ENCODE measurements at regions not wholly inside any gene's neighbourhood (a gene's known extent, or its start where the extent isn't known, plus 50 kb on each side); places are given as distances from the start of the nearest gene placed in this dataset.

DNA sequence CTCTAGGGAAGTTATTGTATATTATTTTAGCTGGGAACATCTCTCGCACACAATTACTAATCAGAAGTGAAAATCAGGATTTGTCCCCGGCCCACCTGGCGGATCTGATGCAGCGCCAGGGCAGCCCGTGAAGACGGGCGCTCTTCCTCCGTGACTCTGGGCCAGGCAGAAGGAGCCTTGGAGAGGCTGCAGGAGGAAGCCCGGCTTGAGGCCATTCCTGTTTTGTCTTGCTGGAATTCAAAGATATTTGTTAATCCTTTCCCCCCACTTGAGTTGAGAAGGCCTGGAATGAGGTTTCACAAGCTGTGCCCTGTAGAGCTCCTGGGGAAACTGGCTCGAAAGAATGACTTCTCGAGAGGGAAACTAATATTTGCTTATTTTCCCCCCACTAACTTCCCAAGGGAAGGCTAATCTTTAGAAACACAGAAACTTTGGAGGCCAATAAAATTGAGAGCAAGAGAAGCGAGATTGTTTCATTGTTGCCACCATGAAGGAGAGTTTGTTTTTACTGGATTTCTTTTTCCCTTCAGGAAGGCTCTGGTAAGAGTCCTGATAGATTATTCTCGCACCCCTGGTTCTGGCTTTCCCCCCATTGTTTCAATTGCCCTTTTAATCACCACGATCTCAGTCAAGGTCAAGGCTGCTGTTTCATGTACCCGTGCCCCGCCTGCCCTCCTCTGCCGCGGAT is 92.8 kb upstream of the SEPTIN5 start:
- DNase-seq (ENCODE audit: low read depth) = no peak

DNA sequence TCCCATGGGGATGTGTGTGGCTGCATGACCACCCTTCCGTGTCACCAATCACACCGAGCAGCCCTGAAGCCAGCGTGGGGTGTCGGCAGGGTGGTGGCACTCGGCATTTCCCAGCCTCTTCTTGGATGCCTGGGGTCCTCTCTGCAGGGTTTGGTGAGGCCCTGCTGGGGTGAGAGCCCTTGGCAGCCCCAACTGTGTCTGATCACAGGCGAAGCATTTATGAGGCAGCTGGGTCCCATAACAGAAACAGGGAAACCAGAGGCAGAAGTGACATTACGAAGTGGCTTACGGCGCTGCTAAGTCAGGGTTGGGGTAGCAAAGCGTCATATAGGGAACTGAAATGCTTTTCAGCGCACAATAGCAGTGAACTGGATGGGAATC is 92.3 kb upstream of the SEPTIN5 start:
- DNase-seq (ENCODE audit: low read depth) = no peak

DNA sequence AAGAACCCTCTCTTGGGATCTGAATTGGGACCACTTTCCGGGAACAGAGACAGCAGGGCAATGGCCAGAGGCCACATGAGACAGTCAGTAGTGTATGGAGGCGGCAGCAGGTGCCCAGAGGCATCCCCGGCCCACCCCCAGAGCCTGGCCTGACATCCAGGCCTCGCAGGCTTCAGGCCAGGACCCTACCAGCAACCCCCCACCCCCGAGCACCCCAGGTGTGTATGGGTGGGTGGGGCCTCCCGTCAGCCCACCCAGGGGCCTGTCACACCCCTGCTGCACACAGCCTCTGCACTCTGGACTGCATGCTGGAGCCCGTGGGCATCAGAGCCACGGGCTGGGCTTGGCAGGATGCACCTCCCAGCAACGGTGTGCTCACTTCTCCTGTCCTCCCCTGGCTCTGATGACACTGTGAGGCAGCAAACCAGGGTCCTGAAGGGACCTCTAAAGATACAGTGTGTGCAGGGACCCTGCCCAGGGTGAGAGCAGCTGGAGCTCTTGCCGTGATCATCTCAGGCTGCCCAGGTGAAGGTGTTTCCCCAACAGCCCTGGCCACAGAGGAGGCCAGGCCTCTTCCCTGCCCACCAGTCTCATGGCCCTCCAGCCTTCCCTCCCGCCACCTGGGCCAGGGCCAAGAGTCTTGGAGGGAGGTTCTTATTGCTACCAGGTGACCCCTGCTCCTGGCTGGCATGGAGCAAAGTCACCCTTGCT is 88.8 kb upstream of the SEPTIN5 start:
- no peak for DNase-seq (ENCODE audit: low read depth)

DNA sequence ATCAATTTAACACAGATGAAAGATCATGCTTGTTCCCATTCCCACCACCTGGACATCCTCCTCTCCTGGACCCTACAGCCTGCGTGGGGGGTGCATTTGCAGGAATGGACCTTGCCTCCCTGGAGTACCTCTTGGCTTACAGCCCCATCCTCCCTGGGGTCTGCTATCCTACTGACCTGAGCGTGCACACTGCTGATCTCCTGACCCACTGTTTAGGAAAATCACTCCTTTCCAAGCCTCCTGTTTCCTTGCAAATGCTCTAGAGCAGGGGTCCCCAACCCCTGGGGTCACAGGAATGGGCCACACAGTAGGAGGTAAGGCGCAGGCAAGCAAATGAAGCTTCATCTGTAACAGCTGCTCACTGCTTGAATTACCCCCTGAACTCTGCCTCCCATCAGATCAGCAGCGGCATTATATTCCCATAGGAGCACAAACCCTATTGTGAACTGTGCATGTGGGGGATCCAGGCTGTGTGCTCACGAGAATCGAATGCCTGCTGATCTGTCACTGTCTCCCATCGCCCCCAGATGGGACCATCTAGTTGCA is 88.2 kb upstream of the SEPTIN5 start:
- DNase-seq (ENCODE audit: low read depth) = no peak

DNA sequence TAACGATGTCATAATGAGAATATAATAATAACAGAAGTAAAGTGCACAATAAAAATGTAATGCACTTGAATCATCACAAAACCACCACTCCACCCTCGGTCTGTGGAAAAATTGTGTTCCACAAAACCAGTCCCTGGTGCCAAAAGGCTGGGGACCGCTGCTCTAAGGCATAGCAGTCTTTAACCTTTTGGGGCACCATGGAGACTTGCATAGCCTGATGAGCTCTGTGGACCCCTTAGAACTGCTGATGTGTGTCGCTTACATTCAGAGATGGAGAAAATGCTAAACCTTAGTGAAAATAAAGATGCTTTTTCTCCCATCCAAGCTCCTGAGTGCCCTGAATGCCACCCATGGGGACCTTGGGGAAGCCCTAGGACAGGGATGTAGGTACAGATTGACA is 87.6 kb upstream of the SEPTIN5 start:
- no peak for DNase-seq (ENCODE audit: low read depth)

DNA sequence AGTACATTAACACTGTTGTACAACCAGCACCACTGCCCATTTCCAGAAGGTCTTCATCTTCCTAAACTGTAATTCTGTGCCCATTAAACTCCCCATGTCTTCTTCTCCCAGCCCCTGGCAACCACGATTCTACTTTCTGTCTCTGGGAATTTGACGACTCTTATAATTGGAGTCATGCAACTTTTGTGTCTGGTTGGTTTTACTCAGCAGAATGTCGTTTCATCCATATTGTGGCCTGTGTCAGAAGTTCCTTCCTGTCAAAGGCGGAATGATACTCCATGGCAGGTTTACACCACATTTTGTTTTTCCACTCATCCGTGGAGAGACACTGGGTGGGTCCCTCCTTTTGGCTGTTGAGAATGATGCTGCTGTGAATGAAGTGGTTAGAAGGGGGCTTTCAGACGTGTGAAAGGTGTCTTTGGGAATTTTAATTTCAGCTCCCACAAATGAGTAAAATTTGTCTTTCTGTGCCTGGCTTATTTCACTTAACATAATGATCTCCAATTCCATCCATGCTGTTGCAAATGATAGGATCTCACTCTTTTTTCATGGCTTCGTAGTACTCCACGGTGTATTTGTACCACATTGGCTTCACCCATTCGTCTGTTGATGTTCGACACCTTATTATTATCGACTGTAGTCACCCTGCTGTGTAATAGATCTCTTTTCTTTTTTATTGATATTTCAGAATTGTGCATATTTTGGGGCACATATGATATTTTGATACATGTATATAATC is 86.1 kb upstream of the SEPTIN5 start:
- DNase-seq (ENCODE audit: low read depth) = no peak

DNA sequence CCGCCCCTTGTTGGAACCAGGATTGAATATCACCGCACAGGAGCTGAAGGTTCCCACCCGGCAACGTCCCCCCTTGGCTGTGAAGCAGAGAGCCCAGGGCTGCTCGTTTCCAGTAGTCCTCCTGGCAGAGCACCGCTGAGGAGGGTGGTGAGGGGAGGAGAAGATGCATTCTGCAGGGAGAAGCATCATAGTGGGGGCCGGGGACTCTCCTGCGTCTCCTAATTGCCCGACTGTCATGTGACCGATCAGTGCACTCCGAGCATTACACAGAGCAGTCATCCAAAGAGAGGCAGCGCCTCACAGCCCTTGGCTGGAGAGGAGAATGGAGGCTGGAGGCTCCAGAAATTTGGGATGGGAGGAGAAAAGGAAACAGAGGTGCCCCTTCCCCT is 85.0 kb upstream of the SEPTIN5 start:
- no peak for DNase-seq (ENCODE audit: low read depth)

DNA sequence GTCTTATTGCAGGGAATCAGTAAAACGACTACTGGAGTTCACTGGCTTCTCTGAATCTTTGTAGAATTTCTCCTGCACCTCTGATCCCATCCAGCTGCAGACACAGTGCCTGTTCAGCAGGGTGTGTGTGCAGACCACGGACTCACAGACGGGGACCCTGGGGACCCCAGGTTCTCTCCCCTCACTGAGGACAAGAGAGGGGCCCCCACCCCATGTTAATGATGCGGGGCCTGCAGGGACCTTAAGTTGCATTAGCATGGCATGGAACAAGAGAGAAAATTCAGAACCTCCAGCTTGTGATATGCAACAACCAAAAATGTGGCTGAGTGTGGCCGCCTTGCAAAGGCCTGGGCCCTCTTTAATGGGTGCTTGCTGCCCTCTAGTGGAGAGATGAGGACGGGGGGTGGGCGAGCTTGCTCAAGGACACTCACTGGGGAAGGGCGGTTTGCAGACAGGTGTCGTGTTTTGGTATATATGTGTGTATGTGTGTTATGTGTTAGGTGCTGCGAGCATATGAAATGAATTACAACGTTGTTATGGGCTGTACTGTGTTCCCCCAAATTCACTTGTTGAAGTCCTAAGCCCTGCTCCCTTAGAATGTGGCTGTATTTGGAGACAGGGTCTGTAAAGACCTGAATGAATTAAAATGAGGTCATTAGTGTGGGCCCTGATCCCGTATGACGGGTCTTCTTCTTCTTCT is 84.4 kb upstream of the SEPTIN5 start:
- peak; percentile 79 for DNase-seq (ENCODE audit: low read depth)

DNA sequence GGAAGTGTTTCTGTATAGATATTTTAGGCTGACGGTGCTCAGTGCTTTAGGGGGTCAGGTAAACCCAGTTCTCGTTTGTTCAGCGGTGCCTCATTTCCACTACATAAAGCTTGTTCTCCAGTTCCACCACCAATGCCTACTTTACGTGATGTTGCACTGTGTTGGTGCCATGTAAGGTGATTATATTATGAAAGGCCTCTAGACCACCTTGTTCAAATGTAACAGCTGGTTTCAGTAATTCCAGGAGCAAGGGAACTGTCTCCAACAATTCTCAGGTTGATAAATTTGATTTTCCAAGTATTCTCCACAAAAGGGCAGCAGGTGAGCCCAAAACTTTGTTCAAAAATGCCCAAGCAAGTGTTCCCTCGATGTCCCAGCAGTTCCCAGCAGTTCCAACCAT is 83.7 kb upstream of the SEPTIN5 start:
- no peak for DNase-seq (ENCODE audit: low read depth)

DNA sequence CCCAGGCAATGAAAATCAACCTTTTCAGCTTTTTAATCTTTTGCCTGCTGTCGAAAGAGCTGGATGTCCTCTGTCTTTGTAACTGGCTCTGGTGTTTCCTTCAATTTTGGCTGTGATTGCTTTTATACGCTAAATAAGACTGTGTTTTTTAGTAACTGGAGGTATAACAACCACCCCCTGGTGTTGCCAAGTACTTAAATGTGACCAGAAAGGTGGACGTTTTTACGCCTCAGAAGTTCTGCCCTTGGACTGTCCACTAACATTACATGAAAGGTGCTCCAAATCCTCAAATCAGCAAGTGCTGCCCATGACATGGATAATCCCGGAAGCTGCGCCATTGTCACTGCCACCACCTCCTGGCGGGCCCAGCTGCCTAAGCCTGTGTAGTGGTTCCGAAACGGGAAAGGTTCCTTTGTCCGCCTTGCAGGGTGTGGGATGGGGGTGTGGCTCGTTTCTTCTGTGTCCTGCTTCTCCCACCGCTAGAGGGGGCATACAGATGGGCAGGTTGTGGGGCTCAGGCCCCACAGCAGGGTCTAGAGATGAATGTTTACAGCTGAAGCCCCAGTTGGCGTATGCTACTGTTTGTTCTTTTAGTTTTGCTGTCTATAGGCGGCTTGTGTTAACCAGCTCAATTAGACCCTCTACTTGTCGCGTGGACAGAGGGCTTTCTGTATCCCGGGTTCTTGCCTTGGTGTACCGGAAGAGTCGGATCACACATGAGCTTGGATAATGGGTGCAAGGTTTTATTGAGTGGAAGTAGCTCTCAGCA is 82.2 kb upstream of the SEPTIN5 start:
- peak; percentile 70 for DNase-seq (ENCODE audit: low read depth)

DNA sequence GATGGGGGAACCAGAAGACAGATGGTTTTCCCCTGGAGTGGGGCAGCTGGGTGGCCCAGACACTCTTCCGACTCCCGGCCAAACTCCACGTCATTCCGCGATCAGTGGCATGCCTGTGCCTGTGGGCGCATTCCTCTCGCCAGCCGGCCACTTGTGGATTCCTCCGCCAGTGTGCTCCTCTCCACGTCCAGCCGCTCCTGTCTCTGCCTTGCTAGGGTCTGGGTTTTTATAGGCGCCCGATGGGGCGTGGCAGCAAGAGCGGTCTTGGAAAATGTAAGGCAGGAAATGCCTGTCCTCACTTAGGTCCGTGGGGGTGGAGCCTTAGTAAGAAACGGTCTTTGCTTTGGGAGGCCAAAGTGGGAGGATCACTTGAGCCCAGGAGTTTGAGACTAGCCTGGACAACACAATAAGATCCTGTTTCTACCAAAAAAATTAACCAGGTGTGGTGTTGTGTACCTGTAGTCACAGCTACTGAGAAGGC is 81.6 kb upstream of the SEPTIN5 start:
- no peak for DNase-seq (ENCODE audit: low read depth)

DNA sequence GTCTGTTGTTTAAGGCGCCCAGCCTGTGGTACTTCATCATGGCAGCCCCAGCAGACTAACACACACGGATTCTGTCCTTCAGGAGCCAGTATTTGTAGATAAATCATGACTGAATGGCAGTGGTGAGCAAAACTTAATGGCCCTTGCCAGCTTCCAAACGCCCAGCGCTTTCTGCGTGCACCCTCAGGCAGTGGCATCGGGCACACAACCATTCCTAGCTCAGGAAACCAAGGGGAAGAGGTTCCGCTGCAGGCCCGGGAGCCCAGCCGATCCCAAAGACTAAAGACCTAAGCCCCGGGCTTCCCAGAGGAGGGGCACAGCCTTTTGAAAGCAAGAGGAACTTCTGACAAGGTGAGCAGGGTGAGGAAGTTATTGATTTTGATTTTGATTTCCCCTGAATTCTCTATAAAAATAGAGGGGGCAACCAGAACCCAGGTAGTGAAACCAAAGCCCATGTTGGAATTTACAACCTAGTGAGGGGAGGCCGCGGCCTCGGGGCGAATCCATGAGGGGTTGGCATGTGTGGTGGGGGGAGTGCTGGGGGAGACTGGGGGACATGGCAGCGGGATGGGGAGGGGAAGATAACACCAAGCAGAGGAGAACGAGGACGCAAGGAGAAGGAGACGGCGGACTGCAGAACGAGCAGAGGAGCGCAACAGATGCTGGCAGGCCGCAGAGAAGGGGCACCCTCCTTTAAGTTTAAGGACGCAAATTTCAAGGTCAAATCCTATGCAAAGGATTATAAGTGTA is 79.9 kb upstream of the SEPTIN5 start:
- no peak for DNase-seq (ENCODE audit: low read depth)

DNA sequence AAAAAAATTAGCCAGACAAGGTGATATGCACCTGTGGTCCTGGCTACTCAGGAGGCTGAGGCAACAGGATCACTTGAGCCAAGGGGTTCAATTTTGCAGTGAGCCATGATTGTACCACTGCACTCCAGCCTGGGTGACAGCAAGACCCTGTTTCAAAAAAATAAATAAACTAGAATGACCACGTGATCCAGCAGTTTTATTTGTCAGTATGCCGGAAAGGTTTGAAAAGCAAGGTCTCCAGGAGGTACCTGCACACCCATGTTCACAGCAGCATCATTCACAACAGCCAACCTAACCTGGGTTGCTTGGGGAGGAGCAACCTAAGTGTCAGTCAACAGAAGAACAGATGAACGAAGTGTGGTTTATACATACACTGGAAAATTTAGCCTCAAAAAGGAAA is 78.7 kb upstream of the SEPTIN5 start:
- no peak for DNase-seq (ENCODE audit: low read depth)

DNA sequence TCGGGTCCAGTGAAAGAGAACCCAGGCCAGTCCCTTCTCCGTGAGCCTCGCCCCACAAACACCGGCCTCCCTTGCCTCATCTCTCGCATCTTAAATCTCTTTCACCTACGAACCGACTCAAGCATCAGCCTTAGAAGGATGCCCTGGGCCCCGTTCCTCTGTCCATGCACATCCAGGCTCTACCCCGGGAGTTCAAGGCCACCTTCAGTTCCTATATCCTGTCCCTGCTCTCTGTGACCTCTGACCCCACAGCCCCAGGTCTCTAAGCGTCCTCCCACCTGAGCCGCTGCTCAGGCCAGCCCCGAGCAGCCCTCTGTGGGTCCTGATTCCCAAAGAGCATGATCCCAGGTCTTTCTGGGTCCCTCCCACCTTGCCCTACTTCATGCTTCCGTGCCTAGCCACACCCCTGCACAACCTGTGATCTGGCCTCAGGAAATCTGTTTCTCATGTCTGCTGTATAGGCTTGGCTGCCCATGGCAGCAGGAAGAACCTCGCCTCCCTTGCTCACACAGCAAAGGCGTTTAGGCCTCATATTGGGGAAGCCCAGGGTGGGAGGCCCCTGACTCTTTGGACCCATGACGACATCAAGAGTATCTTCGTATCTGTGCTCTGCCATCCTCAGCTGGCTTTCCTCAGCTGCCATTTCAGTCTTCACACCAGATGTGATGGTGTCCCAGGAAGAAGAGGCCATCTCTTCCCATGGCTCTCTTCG is 77.5 kb upstream of the SEPTIN5 start:
- DNase-seq (ENCODE audit: low read depth) = no peak

DNA sequence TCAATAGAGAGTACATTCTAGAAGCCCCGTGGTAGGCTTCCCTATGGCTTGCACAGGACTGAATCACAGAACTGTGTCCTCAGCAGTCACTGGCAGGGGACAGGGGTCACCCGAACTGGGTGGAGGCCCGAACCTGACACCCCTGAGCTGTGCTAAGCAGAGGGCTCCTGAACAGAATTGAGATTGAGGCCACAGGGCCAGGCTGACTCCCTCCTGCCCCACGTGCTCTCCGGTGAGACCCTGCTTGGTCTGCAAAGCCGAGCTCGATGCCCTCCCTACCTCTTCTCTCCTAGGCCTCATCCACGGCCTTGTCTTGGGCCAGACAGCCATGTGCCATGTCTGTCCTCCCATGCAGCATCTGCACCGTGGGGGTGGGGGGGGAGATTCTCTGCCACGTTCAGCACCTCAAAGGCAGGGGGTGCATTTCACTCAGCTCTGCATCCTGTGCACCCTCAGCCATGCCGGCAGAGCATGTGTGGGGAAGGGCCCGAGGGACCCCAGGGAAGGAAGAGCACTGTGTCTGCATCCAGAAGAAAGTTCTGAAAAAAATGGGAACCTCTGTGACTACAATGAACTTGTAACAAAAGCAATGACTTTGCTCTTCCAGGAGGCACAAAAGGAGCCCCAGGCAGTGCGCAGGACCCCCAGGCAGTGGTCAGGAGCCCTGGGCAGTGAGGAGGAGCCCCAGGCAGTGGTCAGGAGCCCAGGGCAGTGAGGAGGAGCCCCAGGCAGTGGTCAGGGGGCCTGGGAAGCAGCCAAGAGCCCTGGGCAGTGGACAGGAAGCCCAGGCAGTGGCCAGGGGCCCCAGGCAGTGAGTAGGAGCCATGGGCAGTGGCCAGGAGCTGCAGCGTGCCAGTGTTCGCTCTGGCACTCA is 76.7 kb upstream of the SEPTIN5 start:
- no peak for DNase-seq (ENCODE audit: low read depth)

DNA sequence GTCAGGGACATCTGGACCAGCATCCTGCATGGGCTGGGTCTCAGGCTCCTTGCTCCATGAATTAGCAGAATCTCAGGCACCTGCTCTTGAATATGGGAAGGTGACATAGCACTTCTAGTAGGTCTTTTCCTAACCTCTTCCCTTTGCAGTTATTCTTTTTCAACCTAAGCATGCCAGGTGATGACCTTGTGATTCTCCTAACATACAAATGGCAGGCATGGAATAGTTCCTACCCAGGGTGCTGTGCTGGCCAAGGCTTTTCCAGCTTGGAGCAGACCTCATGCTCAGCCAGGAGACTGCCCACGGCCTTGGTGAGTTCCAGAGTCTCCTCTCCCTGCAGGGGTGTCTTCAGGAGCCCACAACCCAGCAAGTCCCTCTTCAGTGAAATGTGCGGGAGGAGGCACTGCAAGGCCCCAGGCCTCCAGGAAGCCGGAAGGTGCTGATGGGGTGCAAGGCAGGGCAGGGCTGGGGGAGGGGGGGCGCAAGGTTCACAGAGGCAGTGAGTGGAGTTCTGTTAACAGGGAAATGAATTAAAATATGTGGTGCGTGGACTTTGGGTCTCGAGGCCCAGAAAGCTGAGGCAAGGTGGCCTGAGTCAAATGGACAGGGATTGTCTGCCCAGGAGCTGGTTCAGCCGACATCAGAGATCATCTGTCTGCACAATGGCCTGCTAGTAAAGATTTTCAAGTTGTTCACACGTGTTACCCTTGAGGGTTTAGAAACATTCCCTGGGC is 75.9 kb upstream of the SEPTIN5 start:
- DNase-seq (ENCODE audit: low read depth) = no peak

DNA sequence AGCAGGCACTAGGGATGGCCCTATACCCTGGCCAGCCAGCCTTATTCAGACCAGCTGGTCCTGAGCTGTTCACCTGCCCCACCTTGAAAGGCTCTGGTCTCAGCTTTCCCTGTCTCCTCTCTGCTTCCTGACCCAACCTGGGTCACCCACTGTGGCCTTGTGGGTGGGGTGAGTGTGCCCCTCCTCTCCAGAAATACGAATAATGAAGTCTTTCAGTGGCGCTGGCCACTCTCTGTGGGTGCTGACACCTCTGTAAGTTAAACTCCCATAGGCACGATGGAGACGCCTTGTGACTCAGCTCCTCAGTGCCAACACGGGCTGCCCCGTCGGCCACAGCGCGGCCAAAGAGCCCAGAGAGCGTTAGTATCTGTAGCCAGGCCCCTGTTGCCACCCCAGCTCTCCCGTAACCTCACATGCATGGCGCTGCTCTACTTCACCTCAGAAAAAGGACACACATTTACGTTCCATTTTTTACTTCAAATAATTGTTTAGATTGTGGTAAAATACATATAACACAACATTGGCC is 74.6 kb upstream of the SEPTIN5 start:
- DNase-seq (ENCODE audit: low read depth) = no peak

DNA sequence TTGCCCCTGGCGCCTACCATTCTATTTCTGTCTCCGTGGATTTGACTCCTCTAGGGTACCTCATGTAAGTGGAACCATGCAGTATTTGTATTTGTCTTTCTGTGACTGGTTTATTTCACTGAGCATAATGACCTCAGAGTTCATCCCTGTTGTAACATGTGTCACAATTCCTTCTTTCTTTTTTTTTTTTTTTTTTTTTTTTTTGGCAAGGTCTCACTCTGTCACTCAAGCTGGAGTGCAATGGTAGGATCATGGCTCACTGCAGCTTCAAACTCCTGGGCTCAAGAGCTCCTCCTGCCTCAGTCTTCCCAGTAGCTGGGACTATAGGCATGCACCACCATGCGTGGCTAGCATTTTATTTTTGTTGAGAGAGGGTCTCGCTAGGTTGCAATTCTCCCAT is 74.0 kb upstream of the SEPTIN5 start:
- DNase-seq (ENCODE audit: low read depth) = no peak
